Gastrocnemius medialis (tissue), 4 donors: ENCODE measurements at regions not wholly inside any gene's neighbourhood (a gene's known extent, or its start where the extent isn't known, plus 50 kb on each side); places are given as distances from the start of the nearest gene placed in this dataset.
"Not testable (repeated sequence)": the region's sequence is repeated elsewhere in the genome, so short reads cannot be mapped to it uniquely, and the experiment has no call there.

Source experiments
- CTCF ChIP-seq, 5 experiments: fragments of 450-650 bp in 3 of 5; fragments of 200-600 bp in 2 of 5; sonication (generic) in 2 of 5; IDR thresholded peaks in 4 of 5; conservative IDR thresholded peaks in 1 of 5; 1 replicate in 4 of 5; 2 replicates in 1 of 5; pipeline ENCODE4 v1.5.1; 2016 to 2019; ENCODE audit warnings: antibody characterized with exemption in 5 of 5, mild to moderate bottlenecking in 3 of 5, moderate library complexity in 3 of 5
- POLR2A ChIP-seq, 2 donors: fragments of 450-650 bp; IDR thresholded peaks; one replicate each; pipeline ENCODE4 v1.6.1; 2017; ENCODE audit warnings: antibody characterized with exemption in 2 of 2, mild to moderate bottlenecking in 2 of 2, moderate library complexity in 2 of 2

- TF ChIP-seq CTCF (IDR thresholded peaks at IDR 0.05 in 4 of 5, conservative IDR thresholded peaks at IDR 0.05 in 1 of 5); POLR2A (IDR thresholded peaks at IDR 0.05): not testable (repeated sequence)
Observed at GRCh38 chr3:102732581-102732980, 297.8 kb downstream of the ZPLD1 start.
